CD4-positive, alpha-beta memory T cell (primary cell): ENCODE measurements at regions not wholly inside any gene's neighbourhood (a gene's known extent, or its start where the extent isn't known, plus 50 kb on each side); places are given as distances from the start of the nearest gene placed in this dataset.
A peak's percentile ranks its signal among the peaks of the same experiment; 100 is the strongest.

Experiments
- CTCF ChIA-PET: fragments of 350-600 bp; sonication (Branson Sonifier 250); formaldehyde crosslinking; loops from one replicate; lab custom pipeline; 2021; ENCODE audit warnings: inconsistent platforms; ENCODE audit not compliant: partially characterized antibody; lab: Charles Lee
- POLR2A ChIA-PET: fragments of 350-600 bp; sonication (Branson Sonifier 250); formaldehyde crosslinking; loops from one replicate; lab custom pipeline; 2021; ENCODE audit not compliant: partially characterized antibody; lab: Charles Lee
- DNase-seq, 5 donors: peaks; one replicate each; pipeline versions ENCODE4 v3.0.0 to v3.0.0-alpha.2; 2020 to 2022; ENCODE audit warnings: mixed read lengths in 1 of 5
- H3K27ac ChIP-seq: one replicate; pipeline ENCODE4 v1.7.0; 2013; ENCODE audit warnings: low read depth, low read length
- H3K27me3 ChIP-seq: 2 replicates; pipeline ENCODE4 v1.7.0; 2013; ENCODE audit warnings: mild to moderate bottlenecking, low read length, moderate library complexity; ENCODE audit not compliant: insufficient read depth
- H3K36me3 ChIP-seq: 2 replicates; pipeline ENCODE4 v1.7.0; 2013; ENCODE audit warnings: mild to moderate bottlenecking, low read length, moderate library complexity; ENCODE audit not compliant: insufficient read depth
- H3K4me1 ChIP-seq: 2 replicates; pipeline ENCODE4 v1.7.0; 2013; ENCODE audit warnings: mild to moderate bottlenecking, low read length, moderate library complexity; ENCODE audit not compliant: insufficient read depth
- H3K4me3 ChIP-seq, 2 donors: one replicate each; pipeline ENCODE4 v1.7.0; 2013; ENCODE audit warnings: low read length in 2 of 2, mild to moderate bottlenecking in 1 of 2
- H3K9me3 ChIP-seq, 2 donors: one replicate each; pipeline ENCODE4 v1.7.0; 2013; ENCODE audit warnings: low read length in 2 of 2, control low read depth in 1 of 2; ENCODE audit not compliant: control insufficient read depth in 1 of 2
- H3K27ac Mint-ChIP-seq, 7 donors: one replicate each; pipeline ENCODE4 v1.8.0; 2020 to 2021; ENCODE audit warnings: mixed read lengths in 7 of 7, mild to moderate bottlenecking in 6 of 7, inconsistent platforms in 3 of 7, moderate library complexity in 3 of 7
- H3K27me3 Mint-ChIP-seq, 2 donors: one replicate each; pipeline ENCODE4 v1.8.0; 2020 to 2021; ENCODE audit warnings: mixed read lengths in 2 of 2
- H3K36me3 Mint-ChIP-seq, 2 donors: one replicate each; pipeline ENCODE4 v1.8.0; 2020 to 2021; ENCODE audit warnings: mixed read lengths in 2 of 2, inconsistent platforms in 1 of 2, mild to moderate bottlenecking in 1 of 2
- H3K4me1 Mint-ChIP-seq, 4 donors: one replicate each; pipeline ENCODE4 v1.8.0; 2020 to 2021; ENCODE audit warnings: mixed read lengths in 4 of 4, mild to moderate bottlenecking in 1 of 4
- H3K4me3 Mint-ChIP-seq, 8 donors: one replicate each; pipeline ENCODE4 v1.8.0; 2020 to 2021; ENCODE audit warnings: mixed read lengths in 8 of 8, mild to moderate bottlenecking in 7 of 8, moderate library complexity in 6 of 8, inconsistent platforms in 3 of 8
- H3K9me3 Mint-ChIP-seq, 8 donors: one replicate each; pipeline ENCODE4 v1.8.0; 2020 to 2021; ENCODE audit warnings: mixed read lengths in 8 of 8, mild to moderate bottlenecking in 5 of 8, inconsistent platforms in 3 of 8, moderate library complexity in 1 of 8
- intact Hi-C: fragments of 100-400 bp; cut with micrococcal nuclease; formaldehyde crosslinking; loops from one replicate; pipeline ENCODE4 v1.15.1; 2023

DNA sequence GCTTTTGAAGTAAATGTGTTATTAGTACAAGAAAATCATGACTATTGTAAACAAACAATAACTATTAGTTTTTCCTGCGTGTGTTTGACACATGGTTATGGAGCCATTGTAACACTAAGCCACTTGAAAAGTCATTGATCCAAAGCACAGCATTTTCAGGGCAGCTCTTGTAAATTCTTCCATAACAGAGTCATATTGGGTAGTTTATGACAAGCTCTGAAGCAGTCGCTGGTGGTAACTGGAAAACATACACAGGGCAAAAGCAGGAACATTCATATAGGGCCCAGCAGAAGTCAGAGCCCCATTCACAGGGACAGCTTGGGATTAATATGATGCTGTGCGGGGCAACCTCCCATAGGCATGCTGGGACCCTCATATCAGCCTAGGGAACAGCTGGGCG lies 483.2 kb upstream of the PTBP2 start:
- H3K27ac Mint-ChIP-seq, result no peak overlapping the region
- H3K9me3 ChIP-seq, result no peaks in the 10 kb centered on the region
- H3K4me3 ChIP-seq, result no peak overlapping the region
- no peaks in the 10 kb centered on the region for H3K27me3 Mint-ChIP-seq
- H3K4me1 Mint-ChIP-seq, result no peaks in the 10 kb centered on the region
- no peaks in the 10 kb centered on the region for H3K27me3 ChIP-seq
- H3K36me3 Mint-ChIP-seq, result no peaks in the 10 kb centered on the region
- H3K4me1 ChIP-seq, result no peaks in the 10 kb centered on the region
- POLR2A ChIA-PET, result no interaction called here
- no peaks in the 10 kb centered on the region for H3K9me3 Mint-ChIP-seq
- H3K27ac ChIP-seq, result no peak overlapping the region
- H3K36me3 ChIP-seq, result no peaks in the 10 kb centered on the region
- DNase-seq, result no peak
- no peak overlapping the region for H3K4me3 Mint-ChIP-seq
- CTCF ChIA-PET, result no interaction called here
- intact Hi-C loops, result loop anchor here (5.0 to 10.0 kb wide), 2 partner anchors 606 to 1814 kb away; no protein-coding TSS in a partner anchor

DNA sequence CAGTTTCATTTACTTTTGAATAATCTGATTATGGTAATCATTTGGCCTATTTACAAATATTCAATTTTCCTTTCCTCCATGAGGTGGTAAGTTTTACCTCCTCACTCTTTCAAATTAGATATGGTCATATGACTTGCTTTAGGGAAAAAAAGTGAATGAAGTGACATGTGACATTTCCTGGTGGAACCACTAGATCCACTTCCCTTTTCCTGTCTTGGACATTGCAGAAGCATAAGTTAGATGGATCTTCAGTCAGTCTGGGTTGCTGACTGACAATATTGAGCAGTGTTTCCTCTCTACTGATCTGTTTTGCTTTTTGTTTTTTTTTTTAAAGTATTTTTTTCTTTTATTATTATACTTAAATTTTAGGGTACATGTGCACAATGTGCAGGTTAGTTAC lies 481.1 kb upstream of the PTBP2 start:
- no peaks in the 10 kb centered on the region for H3K27me3 Mint-ChIP-seq
- no peak overlapping the region for H3K4me3 ChIP-seq
- H3K27ac ChIP-seq, result no peak overlapping the region
- no peaks in the 10 kb centered on the region for H3K4me1 Mint-ChIP-seq
- H3K4me3 Mint-ChIP-seq, result no peak overlapping the region
- no peaks in the 10 kb centered on the region for H3K9me3 Mint-ChIP-seq
- no peaks in the 10 kb centered on the region for H3K4me1 ChIP-seq
- H3K36me3 ChIP-seq, result no peaks in the 10 kb centered on the region
- no peaks in the 10 kb centered on the region for H3K27me3 ChIP-seq
- POLR2A ChIA-PET, result no interaction called here
- intact Hi-C loops, result no loop called here
- no peak overlapping the region for H3K27ac Mint-ChIP-seq
- no peaks in the 10 kb centered on the region for H3K9me3 ChIP-seq
- H3K36me3 Mint-ChIP-seq, result no peaks in the 10 kb centered on the region
- CTCF ChIA-PET, result no interaction called here
- DNase-seq, result no peak

DNA sequence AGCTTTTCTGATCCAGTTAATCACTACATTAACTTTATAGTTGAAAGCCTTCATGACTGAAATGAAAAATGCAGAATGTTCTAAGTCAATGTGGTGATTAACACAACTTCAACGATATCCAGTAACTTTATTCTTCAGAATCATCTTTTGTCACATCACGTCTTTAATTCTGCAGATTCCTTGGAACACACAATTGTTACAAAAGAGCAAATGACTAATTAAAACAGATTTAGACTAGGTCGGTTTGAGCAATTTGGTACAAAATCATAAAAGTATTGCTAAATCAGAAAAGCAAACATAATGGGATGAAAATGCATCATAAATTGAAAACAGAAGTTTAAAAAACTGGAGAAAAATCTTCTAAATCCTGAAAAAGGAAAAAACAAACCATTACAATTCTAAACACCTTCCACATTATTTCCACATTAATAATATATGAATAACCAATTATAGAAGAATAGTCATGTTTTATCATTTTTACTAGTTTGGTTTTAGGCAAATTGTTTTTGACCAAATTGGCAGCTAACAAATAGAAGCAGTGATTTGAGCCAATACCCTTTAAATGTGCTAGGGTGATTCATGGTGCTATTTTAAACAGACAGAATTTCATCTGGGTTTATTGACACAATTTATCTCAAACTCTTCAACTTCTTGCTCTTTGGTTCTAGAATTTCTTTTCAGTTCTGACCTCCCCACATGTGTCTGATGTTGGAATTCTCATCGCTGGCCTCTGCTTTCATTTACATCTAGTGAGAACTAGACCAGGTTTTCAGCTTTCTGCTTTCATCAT lies 468.1 kb upstream of the PTBP2 start:
- Mint-ChIP-seq H3K27me3 (no peaks in the 10 kb centered on the region), H3K27ac (peak overlapping the region in 1 of 7 donors; percentile 18), H3K36me3 (no peaks in the 10 kb centered on the region), H3K4me3 (no peak overlapping the region), H3K4me1 (no peaks in the 10 kb centered on the region), H3K9me3 (peaks cover 0 to 7% (median under 1%) of the 10 kb centered on the region in 8 donors)
- H3K4me1 ChIP-seq, result no peaks in the 10 kb centered on the region
- intact Hi-C loops, result no loop called here
- ChIA-PET POLR2A (no interaction called here), CTCF (no interaction called here)
- H3K27ac ChIP-seq, result no peak overlapping the region
- no peaks in the 10 kb centered on the region for H3K27me3 ChIP-seq
- H3K4me3 ChIP-seq, result no peak overlapping the region
- H3K36me3 ChIP-seq, result no peaks in the 10 kb centered on the region
- H3K9me3 ChIP-seq, result no peaks in the 10 kb centered on the region
- no peak for DNase-seq

DNA sequence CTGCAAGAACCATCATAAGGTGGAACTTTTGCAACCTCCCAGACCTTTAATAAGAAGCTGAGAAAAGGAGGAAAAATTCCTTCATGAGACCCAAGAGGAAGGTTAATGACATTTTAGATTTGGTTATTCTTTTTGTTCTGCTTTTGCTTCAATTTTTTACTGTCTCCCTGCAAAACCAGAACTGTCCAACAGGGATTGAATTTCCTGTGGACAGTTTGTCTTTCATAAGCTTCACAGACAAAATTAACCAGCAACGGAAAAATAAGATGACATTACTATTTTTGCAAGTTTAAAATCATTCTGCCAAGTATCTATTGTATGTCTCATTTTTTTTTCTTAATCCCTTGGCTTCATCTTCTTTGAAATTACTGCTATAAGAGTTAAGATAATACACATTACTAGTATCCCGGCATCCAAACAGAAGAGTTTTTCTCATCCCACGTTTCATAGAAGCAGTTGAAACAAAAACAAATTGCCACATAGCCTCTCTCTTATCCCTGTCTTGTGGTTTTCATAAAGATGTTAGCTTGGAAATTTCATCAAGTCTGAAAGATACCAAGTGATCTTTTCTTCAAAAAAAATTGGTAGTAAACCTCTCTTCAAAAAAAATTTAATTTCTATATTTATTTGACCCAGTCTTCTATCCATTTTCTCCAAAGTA lies 465.3 kb upstream of the PTBP2 start:
- Mint-ChIP-seq H3K9me3 (peaks cover 0 to 12% (median 4%) of the 10 kb centered on the region in 8 donors), H3K4me3 (no peak overlapping the region), H3K36me3 (no peaks in the 10 kb centered on the region), H3K27ac (no peak overlapping the region), H3K4me1 (no peaks in the 10 kb centered on the region), H3K27me3 (no peaks in the 10 kb centered on the region)
- intact Hi-C loops, result no loop called here
- no peaks in the 10 kb centered on the region for H3K4me1 ChIP-seq
- no peak for DNase-seq
- H3K36me3 ChIP-seq, result no peaks in the 10 kb centered on the region
- CTCF ChIA-PET, result no interaction called here
- H3K9me3 ChIP-seq, result no peaks in the 10 kb centered on the region
- H3K4me3 ChIP-seq, result no peak overlapping the region
- no peaks in the 10 kb centered on the region for H3K27me3 ChIP-seq
- POLR2A ChIA-PET, result no interaction called here
- no peak overlapping the region for H3K27ac ChIP-seq

DNA sequence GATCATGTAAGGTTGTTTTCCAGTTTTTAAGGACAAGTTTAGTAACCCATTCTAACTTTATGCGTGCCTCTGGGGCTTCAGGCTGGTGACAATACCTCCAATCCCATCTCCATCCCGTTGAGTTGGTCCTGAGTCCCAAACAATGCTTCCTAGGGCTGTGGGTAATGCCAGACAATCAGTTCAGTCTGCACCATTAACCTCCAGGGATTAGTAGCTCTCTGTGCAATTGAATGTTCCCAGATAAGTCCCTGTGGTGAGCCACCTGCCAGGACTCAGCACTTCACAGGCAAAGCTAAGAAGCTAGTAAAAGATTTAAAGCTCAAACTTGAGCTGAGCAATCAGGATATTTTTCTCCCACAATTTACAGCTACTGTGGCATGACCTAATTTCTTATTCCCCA lies 462.2 kb upstream of the PTBP2 start:
- H3K27ac ChIP-seq, result no peak overlapping the region
- no peak for DNase-seq
- no peaks in the 10 kb centered on the region for H3K4me1 Mint-ChIP-seq
- no peaks in the 10 kb centered on the region for H3K27me3 Mint-ChIP-seq
- H3K27me3 ChIP-seq, result no peaks in the 10 kb centered on the region
- intact Hi-C loops, result no loop called here
- no peaks in the 10 kb centered on the region for H3K36me3 Mint-ChIP-seq
- H3K27ac Mint-ChIP-seq, result no peak overlapping the region
- no peaks in the 10 kb centered on the region for H3K36me3 ChIP-seq
- POLR2A ChIA-PET, result no interaction called here
- H3K4me3 Mint-ChIP-seq, result no peak overlapping the region
- no peaks in the 10 kb centered on the region for H3K9me3 ChIP-seq
- H3K9me3 Mint-ChIP-seq, result peaks cover 3 to 12% (median 4%) of the 10 kb centered on the region in 8 donors
- H3K4me3 ChIP-seq, result no peak overlapping the region
- no peaks in the 10 kb centered on the region for H3K4me1 ChIP-seq
- CTCF ChIA-PET, result no interaction called here

DNA sequence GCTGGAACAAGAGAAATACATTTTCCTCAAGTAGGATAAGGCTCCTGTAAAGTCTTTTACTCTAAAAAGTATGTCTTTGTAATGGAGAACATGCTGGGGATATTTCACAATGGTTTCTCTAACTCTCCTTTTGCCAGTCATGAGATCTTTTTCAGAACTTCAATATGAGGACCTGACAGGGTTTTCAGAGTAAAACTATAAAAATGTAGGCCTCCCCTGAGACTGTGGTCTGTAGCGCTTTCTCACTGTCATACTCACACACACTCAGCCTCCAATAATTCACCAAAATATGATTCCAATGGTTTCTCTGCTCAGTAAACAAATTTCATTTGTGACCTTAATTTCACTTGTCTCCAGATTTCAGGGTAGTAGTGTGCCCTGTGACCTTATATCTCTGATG lies 440.1 kb upstream of the PTBP2 start:
- intact Hi-C loops, result no loop called here
- Mint-ChIP-seq H3K4me3 (no peak overlapping the region), H3K27ac (no peak overlapping the region), H3K4me1 (no peaks in the 10 kb centered on the region), H3K27me3 (no peaks in the 10 kb centered on the region), H3K36me3 (no peaks in the 10 kb centered on the region), H3K9me3 (peaks cover 0 to 29% (median 11%) of the 10 kb centered on the region in 8 donors)
- no peak for DNase-seq
- ChIA-PET POLR2A (no interaction called here), CTCF (no interaction called here)
- Histone ChIP-seq H3K36me3 (no peaks in the 10 kb centered on the region), H3K27ac (no peak overlapping the region), H3K4me3 (no peak overlapping the region), H3K27me3 (no peaks in the 10 kb centered on the region), H3K9me3 (no peaks in the 10 kb centered on the region), H3K4me1 (no peaks in the 10 kb centered on the region)

DNA sequence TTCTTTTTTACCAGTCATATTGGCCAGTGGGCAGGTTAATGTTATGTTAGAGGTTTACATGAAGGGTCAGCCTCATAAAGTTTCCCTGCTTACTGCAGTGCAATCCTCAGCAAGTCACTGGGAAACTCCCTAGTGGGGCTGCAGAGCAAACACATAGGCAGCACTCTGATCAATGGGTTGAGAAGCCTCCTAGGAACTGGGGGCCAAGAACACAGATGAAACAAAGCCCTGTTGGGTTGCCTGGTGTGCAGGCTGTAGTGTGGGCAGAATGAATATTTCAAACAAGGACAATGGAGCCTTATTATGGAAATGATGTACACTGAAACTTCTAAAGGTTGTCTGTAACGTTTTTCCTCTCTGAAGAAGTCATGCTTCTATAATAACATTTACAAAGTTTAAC lies 431.6 kb upstream of the PTBP2 start:
- H3K4me1 ChIP-seq, result no peaks in the 10 kb centered on the region
- no peaks in the 10 kb centered on the region for H3K36me3 ChIP-seq
- intact Hi-C loops, result no loop called here
- no peak overlapping the region for H3K27ac Mint-ChIP-seq
- H3K4me3 Mint-ChIP-seq, result no peak overlapping the region
- H3K9me3 ChIP-seq, result no peaks in the 10 kb centered on the region
- no peaks in the 10 kb centered on the region for H3K27me3 ChIP-seq
- DNase-seq, result no peak
- POLR2A ChIA-PET, result no interaction called here
- H3K27ac ChIP-seq, result no peak overlapping the region
- H3K36me3 Mint-ChIP-seq, result no peaks in the 10 kb centered on the region
- no peaks in the 10 kb centered on the region for H3K4me1 Mint-ChIP-seq
- H3K27me3 Mint-ChIP-seq, result no peaks in the 10 kb centered on the region
- no peak overlapping the region for H3K4me3 ChIP-seq
- peaks cover 0 to 48% (median 18%) of the 10 kb centered on the region in 8 donors for H3K9me3 Mint-ChIP-seq
- CTCF ChIA-PET, result no interaction called here
